ENCODE measurements at regions not wholly inside any gene's neighbourhood (a gene's known extent, or its start where the extent isn't known, plus 50 kb on each side); places are given as distances from the start of the nearest gene placed in this dataset.

- intact Hi-C loops (cut with DNase I) = no loop called here
- H3K4me1 ChIP-seq (replicated peaks in 1 of 2) = no peaks in the 10 kb centered on the region
- H3K9me3 ChIP-seq (replicated peaks in 1 of 3) = no peaks in the 10 kb centered on the region
- H3K36me3 ChIP-seq (replicated peaks in 1 of 2) = no peaks in the 10 kb centered on the region
- H3K4me3 ChIP-seq = no peak overlapping the region
- no peaks in the 10 kb centered on the region for H3K27me3 ChIP-seq
- 88 to 99% (median 93%) methylated on average over 2 of the region's 2 CpGs for WGBS, 4 donors
- DNase-seq = no peak
- H3K27ac ChIP-seq = no peak overlapping the region
- TF ChIP-seq, protein P1, sequence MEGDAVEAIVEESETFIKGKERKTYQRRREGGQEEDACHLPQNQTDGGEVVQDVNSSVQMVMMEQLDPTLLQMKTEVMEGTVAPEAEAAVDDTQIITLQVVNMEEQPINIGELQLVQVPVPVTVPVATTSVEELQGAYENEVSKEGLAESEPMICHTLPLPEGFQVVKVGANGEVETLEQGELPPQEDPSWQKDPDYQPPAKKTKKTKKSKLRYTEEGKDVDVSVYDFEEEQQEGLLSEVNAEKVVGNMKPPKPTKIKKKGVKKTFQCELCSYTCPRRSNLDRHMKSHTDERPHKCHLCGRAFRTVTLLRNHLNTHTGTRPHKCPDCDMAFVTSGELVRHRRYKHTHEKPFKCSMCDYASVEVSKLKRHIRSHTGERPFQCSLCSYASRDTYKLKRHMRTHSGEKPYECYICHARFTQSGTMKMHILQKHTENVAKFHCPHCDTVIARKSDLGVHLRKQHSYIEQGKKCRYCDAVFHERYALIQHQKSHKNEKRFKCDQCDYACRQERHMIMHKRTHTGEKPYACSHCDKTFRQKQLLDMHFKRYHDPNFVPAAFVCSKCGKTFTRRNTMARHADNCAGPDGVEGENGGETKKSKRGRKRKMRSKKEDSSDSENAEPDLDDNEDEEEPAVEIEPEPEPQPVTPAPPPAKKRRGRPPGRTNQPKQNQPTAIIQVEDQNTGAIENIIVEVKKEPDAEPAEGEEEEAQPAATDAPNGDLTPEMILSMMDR (IDR thresholded peaks at IDR 0.05) = no peak
- TF ChIP-seq POLR2A (IDR thresholded peaks at IDR 0.05) = no peak
Measured at GRCh38 chr11:26093206-26093605, 238.7 kb upstream of the ANO3 start.

- intact Hi-C loops (cut with DNase I) = no loop called here
- DNase-seq = no peak
- TF ChIP-seq POLR2A (IDR thresholded peaks at IDR 0.05) = no peak
- TF ChIP-seq, protein P1 (IDR thresholded peaks at IDR 0.05) = no peak
- Histone ChIP-seq H3K36me3 (replicated peaks in 1 of 2) (no peaks in the 10 kb centered on the region), H3K9me3 (replicated peaks in 1 of 3) (no peaks in the 10 kb centered on the region), H3K4me3 (no peak overlapping the region), H3K4me1 (replicated peaks in 1 of 2) (no peaks in the 10 kb centered on the region), H3K27me3 (no peaks in the 10 kb centered on the region), H3K27ac (no peak overlapping the region)
- WGBS, 4 donors = 64 to 74% (median 66%) methylated on average over 5 of the region's 5 CpGs
Measured at GRCh38 chr11:26095340-26095739, 236.6 kb upstream of the ANO3 start.

GRCh38 chr11:26096451-26096850 lies 235.5 kb upstream of the ANO3 start:
- no peaks in the 10 kb centered on the region for H3K36me3 ChIP-seq (replicated peaks in 1 of 2)
- no peak for DNase-seq
- no peak overlapping the region for H3K27ac ChIP-seq
- intact Hi-C loops (cut with DNase I) = no loop called here
- TF ChIP-seq, protein P1 (IDR thresholded peaks at IDR 0.05) = no peak
- no peak for TF ChIP-seq POLR2A (IDR thresholded peaks at IDR 0.05)
- H3K4me3 ChIP-seq = no peak overlapping the region
- H3K9me3 ChIP-seq (replicated peaks in 1 of 3) = no peaks in the 10 kb centered on the region
- H3K4me1 ChIP-seq (replicated peaks in 1 of 2) = no peaks in the 10 kb centered on the region
- WGBS, 4 donors = 41 to 44% (median 43%) methylated on average over 6 of the region's 6 CpGs
- H3K27me3 ChIP-seq = no peaks in the 10 kb centered on the region

DNA sequence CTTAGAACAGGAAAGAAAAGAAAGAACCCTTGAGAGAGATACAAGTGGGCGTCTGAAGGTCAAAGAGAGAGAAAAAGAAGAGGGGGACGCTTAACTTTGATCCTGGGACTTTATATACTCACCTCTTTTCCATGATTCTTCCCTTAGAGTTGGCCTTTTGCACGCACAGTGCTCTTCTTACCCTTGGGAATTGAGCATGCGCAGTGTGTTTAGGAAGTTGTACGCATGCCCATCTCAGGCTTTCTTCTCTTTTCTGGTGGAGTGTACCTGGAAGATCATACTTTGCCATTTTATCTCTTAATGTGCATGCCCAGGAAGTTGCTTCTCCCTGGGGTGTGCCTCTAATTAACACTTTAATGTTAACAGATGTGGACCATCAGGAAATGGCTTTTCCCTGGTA lies 229.6 kb upstream of the ANO3 start:
- no peaks in the 10 kb centered on the region for H3K9me3 ChIP-seq (replicated peaks in 1 of 3)
- no peaks in the 10 kb centered on the region for H3K4me1 ChIP-seq (replicated peaks in 1 of 2)
- 81 to 85% (median 83%) methylated on average over 5 of the region's 5 CpGs for WGBS, 4 donors
- H3K4me3 ChIP-seq = no peak overlapping the region
- intact Hi-C loops (cut with DNase I) = no loop called here
- H3K27me3 ChIP-seq = no peaks in the 10 kb centered on the region
- DNase-seq = no peak
- no peak for TF ChIP-seq POLR2A (IDR thresholded peaks at IDR 0.05)
- TF ChIP-seq, protein P1 (IDR thresholded peaks at IDR 0.05) = no peak
- H3K36me3 ChIP-seq (replicated peaks in 1 of 2) = no peaks in the 10 kb centered on the region
- no peak overlapping the region for H3K27ac ChIP-seq

Measured in adrenal gland (tissue), 9 donors.